ENCODE measurements at regions not wholly inside any gene's neighbourhood (a gene's known extent, or its start where the extent isn't known, plus 50 kb on each side); places are given as distances from the start of the nearest gene placed in this dataset.

DNA sequence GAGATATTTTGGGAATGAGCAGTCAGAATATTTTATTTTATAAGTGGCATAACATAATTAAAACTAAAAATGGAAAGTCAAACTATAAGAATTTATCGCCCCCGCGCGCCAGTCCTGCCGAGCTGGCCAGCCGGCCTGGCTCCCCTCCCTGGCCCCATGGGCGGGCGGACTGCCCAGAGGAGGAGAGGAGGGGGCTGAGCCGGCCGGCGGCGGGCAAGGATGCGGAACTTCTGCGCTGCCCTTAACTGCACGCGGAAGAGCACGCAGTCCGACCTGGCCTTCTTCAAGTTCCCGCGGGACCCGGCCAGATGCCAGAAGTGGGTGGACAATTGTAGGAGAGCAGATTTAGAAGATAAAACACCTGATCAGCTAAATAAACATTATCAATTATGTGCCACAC lies 96.8 kb downstream of the DKK1 start:
- no peaks in the 10 kb centered on the region for H3K27me3 Mint-ChIP-seq
- peaks cover 0 to 9% of the 10 kb centered on the region in 2 experiments for H3K9me3 ChIP-seq (ENCODE audit: control insufficient read depth in 1 of 2, insufficient read depth in 1 of 2, low read length in 2 of 2)
- H3K27ac ChIP-seq (ENCODE audit: low read depth in 1 of 2, low read length in 2 of 2) = no peak overlapping the region
- ChIA-PET CTCF (no interaction called here), POLR2A (no interaction called here)
- no peaks in the 10 kb centered on the region for H3K36me3 ChIP-seq (ENCODE audit: insufficient read depth, low read length)
- no peak overlapping the region for H3K27ac Mint-ChIP-seq
- DNase-seq (no peak), ATAC-seq (ENCODE audit: poor library complexity) (no peak)
- TF ChIP-seq, protein P1, sequence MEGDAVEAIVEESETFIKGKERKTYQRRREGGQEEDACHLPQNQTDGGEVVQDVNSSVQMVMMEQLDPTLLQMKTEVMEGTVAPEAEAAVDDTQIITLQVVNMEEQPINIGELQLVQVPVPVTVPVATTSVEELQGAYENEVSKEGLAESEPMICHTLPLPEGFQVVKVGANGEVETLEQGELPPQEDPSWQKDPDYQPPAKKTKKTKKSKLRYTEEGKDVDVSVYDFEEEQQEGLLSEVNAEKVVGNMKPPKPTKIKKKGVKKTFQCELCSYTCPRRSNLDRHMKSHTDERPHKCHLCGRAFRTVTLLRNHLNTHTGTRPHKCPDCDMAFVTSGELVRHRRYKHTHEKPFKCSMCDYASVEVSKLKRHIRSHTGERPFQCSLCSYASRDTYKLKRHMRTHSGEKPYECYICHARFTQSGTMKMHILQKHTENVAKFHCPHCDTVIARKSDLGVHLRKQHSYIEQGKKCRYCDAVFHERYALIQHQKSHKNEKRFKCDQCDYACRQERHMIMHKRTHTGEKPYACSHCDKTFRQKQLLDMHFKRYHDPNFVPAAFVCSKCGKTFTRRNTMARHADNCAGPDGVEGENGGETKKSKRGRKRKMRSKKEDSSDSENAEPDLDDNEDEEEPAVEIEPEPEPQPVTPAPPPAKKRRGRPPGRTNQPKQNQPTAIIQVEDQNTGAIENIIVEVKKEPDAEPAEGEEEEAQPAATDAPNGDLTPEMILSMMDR (IDR thresholded peaks at IDR 0.05) = no peak
- intact Hi-C loops (cut with DNase I, micrococcal nuclease) = no loop called here
- H3K4me1 ChIP-seq (ENCODE audit: insufficient read depth, low read length) = no peaks in the 10 kb centered on the region
- no peaks in the 10 kb centered on the region for H3K36me3 Mint-ChIP-seq (ENCODE audit: low read depth)
- H3K4me1 Mint-ChIP-seq (ENCODE audit: low read depth) = no peaks in the 10 kb centered on the region
- peaks cover 8% of the 10 kb centered on the region for H3K9me3 Mint-ChIP-seq
- no peaks in the 10 kb centered on the region for H3K27me3 ChIP-seq (ENCODE audit: control insufficient read depth in 1 of 2, insufficient read depth in 2 of 2, low read length in 2 of 2)
- no peak overlapping the region for H3K4me3 ChIP-seq (ENCODE audit: low read length)
- no peak overlapping the region for H3K4me3 Mint-ChIP-seq

DNA sequence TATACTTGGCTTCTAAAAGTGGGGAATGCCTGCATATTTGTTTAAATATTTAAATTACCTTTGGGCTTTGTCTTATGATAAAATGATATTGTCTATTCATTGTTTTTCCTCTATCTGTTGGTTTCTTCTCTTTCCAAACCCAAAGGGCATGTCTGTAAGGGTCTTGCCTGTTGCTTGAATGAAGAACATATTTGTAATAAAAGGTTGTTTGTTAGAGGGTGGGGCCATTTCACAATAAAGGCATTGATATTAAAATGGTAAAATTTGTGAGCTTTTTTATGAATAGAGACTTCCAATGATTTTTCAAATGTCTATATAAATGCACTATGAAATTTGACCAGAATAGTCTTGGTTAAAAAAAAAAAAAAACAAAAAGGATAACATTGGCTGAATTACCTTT lies 105.2 kb downstream of the DKK1 start:
- peaks cover 0 to 4% of the 10 kb centered on the region in 2 experiments for H3K9me3 ChIP-seq (ENCODE audit: control insufficient read depth in 1 of 2, insufficient read depth in 1 of 2, low read length in 2 of 2)
- no peaks in the 10 kb centered on the region for H3K27me3 ChIP-seq (ENCODE audit: control insufficient read depth in 1 of 2, insufficient read depth in 2 of 2, low read length in 2 of 2)
- Mint-ChIP-seq H3K9me3 (peaks cover 6% of the 10 kb centered on the region), H3K36me3 (ENCODE audit: low read depth) (no peaks in the 10 kb centered on the region), H3K27ac (no peak overlapping the region), H3K27me3 (no peaks in the 10 kb centered on the region), H3K4me1 (ENCODE audit: low read depth) (no peaks in the 10 kb centered on the region), H3K4me3 (no peak overlapping the region)
- intact Hi-C loops (cut with DNase I, micrococcal nuclease) = no loop called here
- CTCF ChIA-PET = no interaction called here
- TF ChIP-seq, protein P1 (IDR thresholded peaks at IDR 0.05) = no peak
- no peak overlapping the region for H3K27ac ChIP-seq (ENCODE audit: low read depth in 1 of 2, low read length in 2 of 2)
- no peaks in the 10 kb centered on the region for H3K36me3 ChIP-seq (ENCODE audit: insufficient read depth, low read length)
- ATAC-seq (ENCODE audit: poor library complexity) (no peak), DNase-seq (no peak)
- no peaks in the 10 kb centered on the region for H3K4me1 ChIP-seq (ENCODE audit: insufficient read depth, low read length)
- no peak overlapping the region for H3K4me3 ChIP-seq (ENCODE audit: low read length)
- POLR2A ChIA-PET = no interaction called here

DNA sequence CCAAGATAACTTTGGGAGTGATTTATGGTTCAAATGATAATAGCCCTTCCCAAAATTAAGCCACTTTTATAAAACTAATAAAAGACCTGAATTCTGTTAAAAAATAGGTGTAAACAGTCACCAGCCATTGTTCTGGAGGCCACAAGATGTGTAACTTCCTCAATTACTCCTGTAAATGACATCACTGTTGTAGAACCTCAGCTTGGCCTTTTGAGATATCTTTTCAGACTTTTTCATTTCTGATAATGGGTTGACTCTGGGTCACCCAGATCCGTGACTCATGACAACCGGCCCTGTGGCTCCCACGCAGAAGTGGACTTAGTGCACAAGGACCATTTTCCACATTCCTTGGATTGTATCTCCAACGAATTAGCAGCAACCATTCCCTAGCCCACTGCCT lies 106.6 kb downstream of the DKK1 start:
- H3K36me3 Mint-ChIP-seq (ENCODE audit: low read depth) = no peaks in the 10 kb centered on the region
- H3K27me3 Mint-ChIP-seq = no peaks in the 10 kb centered on the region
- ATAC-seq (ENCODE audit: poor library complexity) (no peak), DNase-seq (no peak)
- H3K4me3 Mint-ChIP-seq = no peak overlapping the region
- no peak overlapping the region for H3K27ac Mint-ChIP-seq
- TF ChIP-seq, protein P1 (IDR thresholded peaks at IDR 0.05) = no peak
- Histone ChIP-seq H3K4me1 (ENCODE audit: insufficient read depth, low read length) (no peaks in the 10 kb centered on the region), H3K9me3 (ENCODE audit: control insufficient read depth in 1 of 2, insufficient read depth in 1 of 2, low read length in 2 of 2) (peaks cover 0 to 4% of the 10 kb centered on the region in 2 experiments), H3K27me3 (ENCODE audit: control insufficient read depth in 1 of 2, insufficient read depth in 2 of 2, low read length in 2 of 2) (no peaks in the 10 kb centered on the region), H3K27ac (ENCODE audit: low read depth in 1 of 2, low read length in 2 of 2) (no peak overlapping the region), H3K36me3 (ENCODE audit: insufficient read depth, low read length) (no peaks in the 10 kb centered on the region), H3K4me3 (ENCODE audit: low read length) (no peak overlapping the region)
- ChIA-PET POLR2A (no interaction called here), CTCF (interaction anchor here (0.7 kb wide), 1 partner anchor 379 kb away, joined by 3 read pairs; no protein-coding TSS in a partner anchor)
- intact Hi-C loops (cut with DNase I, micrococcal nuclease) = no loop called here
- peaks cover 6% of the 10 kb centered on the region for H3K9me3 Mint-ChIP-seq
- H3K4me1 Mint-ChIP-seq (ENCODE audit: low read depth) = no peaks in the 10 kb centered on the region
